ENCODE measurements at regions not wholly inside any gene's neighbourhood (a gene's known extent, or its start where the extent isn't known, plus 50 kb on each side); places are given as distances from the start of the nearest gene placed in this dataset.

DNA sequence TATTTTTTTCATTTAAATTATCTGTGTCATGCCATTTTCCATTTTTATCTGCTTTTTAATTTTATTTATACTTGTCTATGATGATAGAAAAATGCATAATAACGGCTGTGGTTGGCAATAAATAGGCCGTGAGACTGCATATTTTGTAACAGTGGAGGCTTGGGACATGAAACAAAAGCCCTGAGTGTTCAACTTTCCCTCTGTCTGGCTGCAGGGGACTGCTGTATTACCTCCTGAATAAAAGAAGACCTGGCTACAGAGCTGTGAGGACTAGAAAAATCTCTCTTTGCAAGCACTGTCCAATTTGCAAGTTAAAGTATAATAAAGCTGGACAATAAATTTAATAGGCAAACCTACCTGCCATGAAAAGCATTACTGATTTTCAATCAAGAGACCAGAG, 82.1 kb downstream of the MAGEB10 start:
- Histone ChIP-seq H3K27me3 (peaks cover 85% of the 10 kb centered on the region), H3K9me3 (peaks cover 4% of the 10 kb centered on the region; the same call in 1 of the 2 replicates), H3K4me1 (no peaks in the 10 kb centered on the region), H3K4me3 (no peak overlapping the region), H3K9ac (no peak overlapping the region), H3K27ac (no peak overlapping the region), H3K4me2 (no peak overlapping the region), H3K36me3 (no peaks in the 10 kb centered on the region), H4K20me1 (peaks cover 9% of the 10 kb centered on the region; the same call in 1 of the 2 replicates)
- TF ChIP-seq Cebpa-rat (IDR thresholded peaks at IDR 0.05), result no peak

DNA sequence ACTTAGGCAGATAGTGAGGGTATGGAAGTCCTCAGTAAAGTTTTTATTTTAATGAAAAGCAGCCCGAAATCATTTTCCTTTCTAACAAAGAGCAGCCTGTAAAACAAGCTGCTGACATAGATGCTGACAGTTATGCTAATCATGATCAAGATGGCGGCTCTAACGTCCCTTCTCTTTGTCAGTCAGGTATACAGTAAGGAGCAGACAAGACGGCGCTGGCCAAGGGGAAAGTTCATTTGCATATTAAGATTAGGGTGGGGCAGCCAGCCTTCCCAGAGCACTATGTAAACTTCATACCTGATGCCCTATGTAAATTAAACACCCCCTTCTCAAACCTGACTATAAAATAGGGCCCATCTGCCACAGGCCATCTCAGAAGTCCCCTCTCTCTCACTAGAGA, 76.9 kb downstream of the MAGEB10 start:
- no peaks in the 10 kb centered on the region for H3K36me3 ChIP-seq
- no peaks in the 10 kb centered on the region for H3K4me1 ChIP-seq
- H3K27ac ChIP-seq, result no peak overlapping the region
- TF ChIP-seq Cebpa-rat (IDR thresholded peaks at IDR 0.05), result no peak
- no peak overlapping the region for H3K9ac ChIP-seq
- no peaks in the 10 kb centered on the region for H4K20me1 ChIP-seq
- peaks cover 68% of the 10 kb centered on the region for H3K27me3 ChIP-seq
- H3K9me3 ChIP-seq, result no peaks in the 10 kb centered on the region
- H3K4me2 ChIP-seq, result no peak overlapping the region
- H3K4me3 ChIP-seq, result no peak overlapping the region

DNA sequence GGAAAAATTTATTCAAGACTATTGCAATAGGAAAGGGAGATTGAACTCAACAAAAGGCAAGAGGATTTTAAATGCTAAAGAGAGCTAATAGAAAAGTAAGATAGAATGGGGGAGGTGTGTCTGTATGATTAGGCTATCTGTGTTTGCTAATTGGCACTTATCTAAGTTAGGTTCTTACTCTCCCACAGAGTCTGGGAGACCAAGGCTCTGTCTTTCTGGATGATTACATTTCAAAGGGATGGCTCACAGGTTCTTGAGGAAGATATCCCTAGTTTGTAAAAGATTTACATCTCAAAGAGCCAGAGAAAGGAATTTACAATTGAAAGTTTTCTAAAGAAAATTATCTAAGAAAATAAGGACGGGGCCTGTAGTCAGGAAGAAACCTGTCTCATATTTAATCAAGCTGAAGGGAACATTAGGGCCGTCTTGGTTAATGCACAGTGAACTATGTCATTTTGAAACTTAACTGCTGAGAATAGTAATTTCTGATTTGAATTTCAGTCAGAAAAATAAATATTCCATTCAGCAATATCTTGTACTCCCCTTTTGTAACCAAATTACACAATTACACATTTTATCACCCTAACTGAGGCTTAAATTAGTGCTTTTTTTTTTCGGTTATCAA, 75.8 kb downstream of the MAGEB10 start:
- TF ChIP-seq Cebpa-rat (IDR thresholded peaks at IDR 0.05), result no peak
- H3K4me3 ChIP-seq, result no peak overlapping the region
- H3K9ac ChIP-seq, result no peak overlapping the region
- no peaks in the 10 kb centered on the region for H4K20me1 ChIP-seq
- no peaks in the 10 kb centered on the region for H3K4me1 ChIP-seq
- H3K36me3 ChIP-seq, result no peaks in the 10 kb centered on the region
- H3K4me2 ChIP-seq, result no peak overlapping the region
- H3K27me3 ChIP-seq, result peaks cover 65% of the 10 kb centered on the region
- H3K27ac ChIP-seq, result no peak overlapping the region
- no peaks in the 10 kb centered on the region for H3K9me3 ChIP-seq

DNA sequence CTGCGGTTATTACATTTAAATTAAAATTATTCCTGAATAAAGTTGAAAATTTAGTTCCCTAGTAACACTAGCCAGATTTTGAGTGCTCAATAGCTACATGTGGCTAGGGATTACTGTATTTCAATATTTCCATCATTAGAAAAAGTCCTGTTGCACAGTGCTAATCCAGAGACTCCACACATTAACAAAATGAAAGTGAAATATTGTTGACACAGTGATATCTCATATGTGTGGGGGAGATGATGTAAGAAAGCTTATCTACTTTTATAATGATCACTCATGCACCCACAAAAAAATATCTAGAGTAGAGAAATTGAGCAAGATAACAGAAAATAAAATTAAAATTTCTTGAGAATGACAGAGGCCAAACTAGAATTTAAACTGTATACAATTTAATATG, 74.9 kb downstream of the MAGEB10 start:
- Histone ChIP-seq H3K4me3 (no peak overlapping the region), H3K4me2 (no peak overlapping the region), H3K9me3 (no peaks in the 10 kb centered on the region), H3K9ac (no peak overlapping the region), H3K4me1 (no peaks in the 10 kb centered on the region), H3K36me3 (no peaks in the 10 kb centered on the region), H3K27me3 (peaks cover 65% of the 10 kb centered on the region), H3K27ac (no peak overlapping the region), H4K20me1 (no peaks in the 10 kb centered on the region)
- TF ChIP-seq Cebpa-rat (IDR thresholded peaks at IDR 0.05), result no peak

DNA sequence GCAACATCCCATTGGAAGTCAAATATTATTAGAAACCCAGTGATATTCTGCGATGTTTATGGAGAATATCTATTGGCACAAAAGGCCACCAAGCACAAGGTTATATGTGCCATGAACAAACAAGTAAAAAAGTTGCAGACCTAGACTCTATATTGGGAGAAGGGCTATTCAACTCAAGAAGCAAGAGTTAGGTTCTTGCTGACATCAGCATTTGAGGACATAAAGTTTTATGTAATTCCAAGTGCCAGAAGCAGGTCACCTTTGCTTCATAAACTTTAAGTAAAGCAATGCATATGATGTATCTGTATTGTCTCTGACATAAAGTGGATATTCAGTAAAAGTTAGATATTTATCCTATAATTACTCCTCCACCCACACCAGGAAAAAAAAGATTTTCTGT, 71.1 kb downstream of the MAGEB10 start:
- no peaks in the 10 kb centered on the region for H4K20me1 ChIP-seq
- no peak overlapping the region for H3K27ac ChIP-seq
- H3K36me3 ChIP-seq, result no peaks in the 10 kb centered on the region
- TF ChIP-seq Cebpa-rat (IDR thresholded peaks at IDR 0.05), result no peak
- no peak overlapping the region for H3K4me2 ChIP-seq
- H3K9ac ChIP-seq, result no peak overlapping the region
- no peak overlapping the region for H3K4me3 ChIP-seq
- peaks cover 66% of the 10 kb centered on the region for H3K27me3 ChIP-seq
- H3K4me1 ChIP-seq, result no peaks in the 10 kb centered on the region
- no peaks in the 10 kb centered on the region for H3K9me3 ChIP-seq

Measured in BLaER1 (cell line).